ENCODE measurements at regions not wholly inside any gene's neighbourhood (a gene's known extent, or its start where the extent isn't known, plus 50 kb on each side); places are given as distances from the start of the nearest gene placed in this dataset.

DNA sequence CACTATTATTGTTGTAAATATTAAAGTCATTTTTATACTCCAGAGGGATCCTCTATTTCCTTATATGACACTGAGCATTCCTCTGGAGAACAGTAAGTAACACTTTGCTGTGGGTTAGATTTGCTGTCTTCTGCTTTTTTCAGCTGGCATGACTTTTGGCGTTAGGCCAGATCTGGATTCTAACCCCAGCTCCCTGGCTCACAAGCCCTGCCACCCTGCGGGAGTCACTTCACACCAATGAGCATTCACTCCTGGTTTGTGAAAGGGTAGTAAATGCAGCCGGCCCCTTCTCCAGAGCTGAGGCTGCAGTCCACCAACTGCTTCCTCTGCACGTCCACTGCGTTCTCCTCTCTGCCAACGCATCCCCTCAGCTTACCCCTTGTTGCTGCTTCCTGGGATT, 373.8 kb upstream of the RAB6C start:
- TF ChIP-seq, protein P1, sequence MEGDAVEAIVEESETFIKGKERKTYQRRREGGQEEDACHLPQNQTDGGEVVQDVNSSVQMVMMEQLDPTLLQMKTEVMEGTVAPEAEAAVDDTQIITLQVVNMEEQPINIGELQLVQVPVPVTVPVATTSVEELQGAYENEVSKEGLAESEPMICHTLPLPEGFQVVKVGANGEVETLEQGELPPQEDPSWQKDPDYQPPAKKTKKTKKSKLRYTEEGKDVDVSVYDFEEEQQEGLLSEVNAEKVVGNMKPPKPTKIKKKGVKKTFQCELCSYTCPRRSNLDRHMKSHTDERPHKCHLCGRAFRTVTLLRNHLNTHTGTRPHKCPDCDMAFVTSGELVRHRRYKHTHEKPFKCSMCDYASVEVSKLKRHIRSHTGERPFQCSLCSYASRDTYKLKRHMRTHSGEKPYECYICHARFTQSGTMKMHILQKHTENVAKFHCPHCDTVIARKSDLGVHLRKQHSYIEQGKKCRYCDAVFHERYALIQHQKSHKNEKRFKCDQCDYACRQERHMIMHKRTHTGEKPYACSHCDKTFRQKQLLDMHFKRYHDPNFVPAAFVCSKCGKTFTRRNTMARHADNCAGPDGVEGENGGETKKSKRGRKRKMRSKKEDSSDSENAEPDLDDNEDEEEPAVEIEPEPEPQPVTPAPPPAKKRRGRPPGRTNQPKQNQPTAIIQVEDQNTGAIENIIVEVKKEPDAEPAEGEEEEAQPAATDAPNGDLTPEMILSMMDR (IDR thresholded peaks at IDR 0.05), result no peak
- no peak for TF ChIP-seq POLR2A (IDR thresholded peaks at IDR 0.05)

Measured in right lobe of liver (tissue), 4 donors.